ENCODE measurements at regions not wholly inside any gene's neighbourhood (a gene's known extent, or its start where the extent isn't known, plus 50 kb on each side); places are given as distances from the start of the nearest gene placed in this dataset.
A peak's percentile ranks its signal among the peaks of the same experiment; 100 is the strongest.

DNA sequence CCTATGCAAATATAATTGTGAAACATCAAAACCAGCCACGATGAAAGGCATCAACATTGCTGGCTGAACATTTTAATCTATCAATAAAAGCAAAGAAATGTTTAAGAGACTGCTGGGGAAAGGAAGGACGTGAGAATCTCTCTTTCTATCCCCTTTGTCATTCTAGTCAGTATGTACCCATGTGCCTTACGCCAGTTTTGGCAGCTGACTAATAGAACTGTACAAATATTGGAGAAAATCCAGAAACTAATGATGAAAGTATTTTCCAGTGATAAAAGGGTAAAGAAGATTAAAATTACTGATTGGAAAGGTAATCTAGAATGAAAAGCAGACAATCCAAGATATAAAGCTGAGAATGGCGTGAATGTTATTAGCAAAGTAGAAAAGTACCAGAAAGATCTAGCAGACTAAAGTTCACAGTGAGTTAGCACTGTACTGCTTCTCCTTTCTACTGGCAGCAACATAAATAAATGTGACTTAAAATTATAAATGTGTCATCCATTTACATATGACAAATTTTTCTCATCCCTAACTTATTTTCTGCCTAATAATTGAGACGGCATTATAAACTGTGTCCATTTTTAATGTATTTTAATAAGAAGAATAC is 401.9 kb upstream of the CNTN4 start:
- peak in 1 of 2 experiments; percentile 1 for DNase-seq

GRCh38 chr3:1699361-1699920 is 399.2 kb upstream of the CNTN4 start:
- no peak for DNase-seq

DNA sequence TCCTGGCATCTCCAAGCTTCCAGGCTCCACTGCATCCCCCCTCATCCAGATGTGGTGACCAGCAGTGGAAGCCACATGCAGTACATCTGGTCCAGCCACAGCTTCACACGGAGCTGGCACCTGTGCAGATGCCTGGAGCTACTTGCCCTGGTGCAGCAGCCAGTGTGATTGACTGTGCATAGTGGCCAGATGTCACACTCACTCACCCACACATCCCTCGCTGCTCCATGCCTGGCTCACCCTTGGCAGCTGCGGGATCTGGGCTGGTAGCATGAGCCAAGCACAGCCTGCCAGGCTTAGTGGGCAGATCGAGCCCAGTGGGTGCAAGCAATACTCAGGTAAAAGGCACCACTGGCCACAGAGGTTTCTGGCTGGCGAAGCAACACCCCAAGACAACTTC is 398.0 kb upstream of the CNTN4 start:
- no peak for DNase-seq

GRCh38 chr3:1703169-1703568 is 395.5 kb upstream of the CNTN4 start:
- DNase-seq: no peak

GRCh38 chr3:1710663-1711062 is 388.0 kb upstream of the CNTN4 start:
- no peak for DNase-seq

DNA sequence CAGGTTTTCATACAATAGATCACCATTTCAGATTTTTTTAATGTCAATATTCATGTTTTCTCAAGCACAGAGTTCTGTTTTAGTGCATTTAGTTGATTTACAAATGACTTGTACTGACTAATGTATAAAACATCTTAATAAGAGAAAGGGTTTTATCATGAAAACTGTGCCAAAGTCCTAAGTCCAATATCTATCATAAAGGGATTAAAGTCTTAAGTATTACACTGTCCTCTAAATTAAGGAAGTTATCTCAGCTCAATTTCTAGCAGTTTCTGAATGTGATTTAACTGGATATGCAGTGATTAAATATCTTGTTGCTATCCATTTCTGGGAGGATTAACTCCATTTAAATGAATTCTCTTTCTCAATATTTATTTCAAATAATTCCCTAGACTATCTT is 381.1 kb upstream of the CNTN4 start:
- no peak for DNase-seq

DNA sequence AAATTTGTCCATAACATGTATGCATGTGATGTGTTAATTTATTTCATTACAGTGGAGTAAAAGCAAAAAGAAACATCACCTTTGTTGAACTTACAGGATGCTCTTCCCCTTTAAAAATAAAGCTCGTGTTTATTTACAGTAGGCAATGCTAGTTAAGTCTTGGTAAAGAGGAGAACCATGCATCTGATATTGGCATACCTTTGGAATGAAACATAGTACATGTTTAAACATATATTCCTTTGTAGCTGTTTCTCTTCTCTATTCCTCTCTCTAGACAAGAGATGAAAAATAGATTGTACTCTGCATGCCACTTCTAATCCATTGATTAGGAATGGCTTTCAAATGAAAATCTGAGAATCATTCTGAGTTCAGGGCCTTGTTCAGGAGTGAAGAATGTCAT is 374.9 kb upstream of the CNTN4 start:
- no peak for DNase-seq

- no peak for DNase-seq
Observed at GRCh38 chr3:1726741-1727140, 371.9 kb upstream of the CNTN4 start.

DNA sequence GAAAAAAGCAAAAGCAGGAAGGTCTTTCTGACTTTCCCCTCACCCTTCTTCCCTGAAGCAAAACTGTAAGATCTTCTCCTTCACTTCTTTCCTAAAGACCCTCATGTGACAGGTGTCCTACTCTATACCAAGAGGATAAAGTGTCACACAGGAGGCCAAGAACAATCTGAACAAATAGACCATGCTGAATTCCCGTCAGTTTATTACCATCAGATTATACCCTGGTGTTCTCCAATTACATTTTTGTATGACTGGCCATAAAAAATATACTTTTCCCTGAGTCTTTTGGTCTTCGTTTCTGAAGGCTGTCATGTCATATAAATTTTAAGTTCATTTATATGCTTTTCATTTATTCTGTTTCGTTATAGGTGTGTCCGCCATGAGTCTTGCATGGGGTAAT is 371.4 kb upstream of the CNTN4 start:
- no peak for DNase-seq

- no peak for DNase-seq
Observed at GRCh38 chr3:1728510-1728909, 370.2 kb upstream of the CNTN4 start.

DNA sequence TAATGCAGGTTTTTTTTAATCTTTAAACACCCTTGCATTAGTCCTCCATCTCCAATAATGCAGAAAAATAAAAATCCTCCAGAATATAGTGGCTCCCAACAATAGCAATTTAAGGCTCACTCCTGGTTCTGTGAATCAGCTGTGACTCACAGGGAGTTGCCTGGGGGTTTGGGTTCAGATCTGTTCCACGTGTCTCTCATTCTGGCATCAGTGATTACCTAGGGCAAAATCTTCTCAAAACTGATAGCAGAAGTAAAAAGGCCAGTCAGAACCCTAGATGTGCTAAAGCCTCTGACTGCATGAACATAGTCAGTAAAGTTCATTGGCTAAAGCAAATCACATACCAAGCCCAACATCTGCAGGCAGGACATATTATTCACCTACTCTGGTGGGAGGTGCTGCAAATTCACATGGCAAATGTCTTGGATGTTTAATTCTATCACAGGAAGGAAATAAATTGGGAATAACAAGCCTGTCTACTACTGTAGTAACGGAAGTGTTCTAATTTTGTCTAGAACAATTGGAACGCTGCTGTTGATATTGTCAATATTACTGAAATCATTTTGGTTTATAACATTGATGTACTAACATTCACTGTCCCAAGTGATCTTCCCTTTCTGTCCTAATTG is 364.1 kb upstream of the CNTN4 start:
- DNase-seq: no peak

DNA sequence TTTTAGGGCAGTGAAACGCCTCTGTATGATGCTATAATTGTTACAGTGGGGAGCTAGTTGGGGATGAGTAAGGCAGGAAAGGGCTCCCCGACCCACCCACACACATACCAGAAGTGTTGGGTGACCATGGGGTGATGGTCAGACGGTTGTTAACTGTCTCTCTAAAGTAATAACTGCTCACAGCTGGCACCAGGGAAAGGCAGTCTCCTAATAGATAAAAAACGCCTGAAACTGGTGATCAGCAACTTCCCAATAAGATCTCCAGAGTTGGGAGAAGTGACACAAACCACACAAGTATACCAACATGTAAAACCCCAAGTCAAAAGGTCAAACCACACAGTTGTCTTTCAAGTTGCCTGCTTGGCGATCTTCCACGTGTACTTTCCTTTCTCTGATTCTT is 346.5 kb upstream of the CNTN4 start:
- no peak for DNase-seq

DNA sequence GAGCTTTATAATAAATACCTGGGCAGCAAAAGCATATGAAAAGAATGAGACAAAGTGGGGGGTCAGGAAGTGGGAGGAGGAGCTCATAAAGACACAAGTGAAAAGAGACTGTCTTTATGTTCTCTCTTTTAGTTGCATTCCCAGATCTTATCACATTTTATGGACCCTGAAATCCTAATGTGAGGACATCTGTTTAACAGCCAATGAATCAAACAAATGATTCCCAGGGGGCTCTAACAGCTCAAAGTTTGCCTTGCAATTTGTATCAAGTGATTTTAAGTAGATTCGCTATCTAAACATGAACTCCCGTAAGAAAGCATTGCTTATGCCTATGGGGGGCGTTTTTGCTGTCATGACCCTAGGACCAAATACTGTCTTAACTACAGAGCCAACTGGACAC is 332.3 kb upstream of the CNTN4 start:
- peak in 1 of 2 experiments; percentile 54 for DNase-seq

GRCh38 chr3:1773679-1774078 is 325.0 kb upstream of the CNTN4 start:
- DNase-seq: no peak

DNA sequence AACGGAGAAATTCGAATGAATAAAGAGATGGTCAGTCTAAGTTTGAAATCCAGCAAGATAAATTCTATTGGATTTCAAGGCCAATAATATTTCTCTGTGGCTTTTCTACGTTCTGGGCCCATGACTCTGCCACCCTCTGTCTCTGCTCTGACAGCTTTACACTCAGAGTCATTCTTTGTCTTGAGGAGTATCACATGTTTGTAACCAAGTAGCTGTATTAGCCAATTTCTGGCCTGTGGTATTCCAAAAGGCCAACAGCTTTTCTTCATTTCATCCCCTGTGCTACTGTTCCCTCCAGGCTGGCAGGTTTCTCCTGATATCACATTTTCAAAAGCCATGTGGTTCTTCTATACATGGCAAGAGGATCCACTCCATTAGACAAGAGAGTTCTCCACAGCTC is 324.1 kb upstream of the CNTN4 start:
- DNase-seq: no peak

DNA sequence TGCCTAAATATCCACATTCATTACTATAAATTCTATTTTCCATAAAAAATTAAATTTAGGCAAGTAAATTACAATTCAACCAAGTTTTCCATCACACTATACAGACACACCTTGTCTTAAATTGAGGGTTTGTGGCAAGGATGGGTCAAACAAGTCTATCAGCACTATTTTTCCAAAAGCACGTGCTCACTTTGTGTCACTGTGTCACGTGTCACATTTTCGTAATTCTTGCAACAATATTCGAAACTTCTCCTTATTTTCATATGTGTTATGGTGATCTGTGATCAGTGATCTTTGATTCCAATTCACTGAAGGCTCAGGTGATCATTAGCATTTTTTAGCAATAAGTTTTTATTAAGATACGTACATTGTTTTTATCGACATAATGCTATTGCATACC is 323.3 kb upstream of the CNTN4 start:
- DNase-seq: no peak

DNA sequence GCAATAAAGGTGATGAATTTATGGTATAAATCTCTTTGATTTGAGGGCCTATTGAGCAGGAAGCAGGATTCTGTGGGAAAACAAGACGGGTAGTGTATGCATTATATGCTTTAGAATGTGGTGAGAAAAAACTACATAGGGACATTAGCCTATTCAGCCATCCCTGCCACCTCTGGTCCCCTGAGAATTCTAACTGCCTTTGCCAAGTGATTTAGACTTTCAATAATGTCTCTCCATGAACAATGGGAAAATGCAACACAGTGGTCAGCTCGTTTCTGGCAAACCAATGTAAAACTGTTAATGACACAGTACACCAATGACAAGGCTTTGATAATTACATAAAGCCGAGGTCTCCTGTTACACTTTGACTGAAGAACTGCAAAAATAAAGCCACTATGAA is 314.7 kb upstream of the CNTN4 start:
- DNase-seq: peak in 1 of 2 experiments; percentile 0

GRCh38 chr3:1787094-1787493 is 311.6 kb upstream of the CNTN4 start:
- DNase-seq: no peak

DNA sequence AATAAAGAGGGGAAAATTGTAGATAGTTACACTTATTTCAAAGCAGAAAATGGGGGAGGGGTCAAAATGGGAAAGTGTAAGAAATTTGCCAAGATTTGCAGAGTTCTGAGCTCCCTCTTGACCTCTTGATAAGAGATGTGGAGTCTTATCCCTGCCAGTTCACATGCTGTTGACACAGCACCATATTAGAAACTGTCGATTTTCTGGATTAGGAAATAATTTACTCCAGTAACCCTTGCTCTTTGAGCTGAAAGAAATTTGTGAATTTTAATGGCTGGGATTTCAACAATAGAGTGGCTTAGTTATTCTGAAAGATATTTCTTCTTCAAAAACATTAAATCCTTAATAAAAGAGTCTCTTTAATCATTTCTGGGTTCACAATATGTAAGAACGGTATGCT is 306.2 kb upstream of the CNTN4 start:
- no peak for DNase-seq

GRCh38 chr3:1798711-1799405 is 299.8 kb upstream of the CNTN4 start:
- DNase-seq: no peak

DNA sequence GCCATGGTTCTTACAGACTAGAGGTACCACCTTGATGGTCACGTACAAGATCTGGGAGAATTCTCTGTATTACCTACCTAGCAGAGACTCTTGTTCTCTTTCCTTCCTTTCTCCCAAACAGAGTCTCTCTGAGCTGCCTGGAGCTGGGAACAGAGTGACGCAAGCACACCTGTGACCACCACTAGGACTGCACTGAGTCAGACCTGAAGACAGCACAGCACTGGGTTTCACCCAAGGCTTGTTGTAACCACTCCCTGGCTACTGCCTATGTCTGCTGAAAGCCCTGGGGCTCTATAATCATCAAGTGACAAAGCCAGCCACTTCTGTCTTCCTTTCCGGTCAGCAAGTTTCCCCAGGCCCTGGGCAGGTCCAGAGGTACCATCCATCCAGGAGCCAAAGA is 293.3 kb upstream of the CNTN4 start:
- DNase-seq: no peak

- DNase-seq: no peak
Observed at GRCh38 chr3:1808590-1808989, 290.1 kb upstream of the CNTN4 start.

DNA sequence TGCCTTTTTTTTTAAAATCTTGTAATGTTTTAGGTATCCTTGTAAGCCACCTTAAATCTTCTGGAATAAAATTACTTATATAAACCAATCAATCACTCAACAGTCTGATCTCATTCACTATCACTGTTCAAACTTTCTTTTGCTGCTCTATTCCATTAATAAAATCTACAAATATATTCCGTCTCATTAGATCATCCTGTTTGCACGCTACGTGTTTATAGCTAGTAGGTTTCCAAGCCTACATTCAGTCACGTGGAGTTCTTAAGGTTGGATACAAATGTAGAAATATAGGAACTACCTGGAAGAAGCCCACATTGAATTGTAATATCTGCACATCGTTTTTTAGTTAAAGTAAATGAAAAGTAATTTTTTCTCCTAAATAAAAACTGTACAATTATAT is 274.8 kb upstream of the CNTN4 start:
- no peak for DNase-seq

DNA sequence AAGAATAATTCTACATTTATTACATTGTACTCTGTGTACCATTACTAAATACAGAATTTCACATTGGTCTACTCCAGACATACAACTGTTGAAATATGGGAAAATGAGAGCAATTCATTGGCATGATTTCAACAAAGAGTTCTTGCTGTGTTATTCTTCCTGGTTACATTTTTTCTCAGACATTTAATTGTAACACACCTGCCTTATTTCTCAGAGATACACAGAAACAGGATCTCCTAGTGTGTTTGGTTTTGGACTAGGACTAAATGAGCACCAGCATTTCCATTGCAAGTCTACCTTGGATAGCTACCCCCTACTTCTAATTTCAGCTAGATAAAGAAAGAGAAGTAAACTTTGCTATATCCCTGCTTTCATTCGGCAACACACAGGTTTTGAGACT is 274.3 kb upstream of the CNTN4 start:
- DNase-seq: peak in 1 of 2 experiments; percentile 2

All from NCI-H2081 (cell line).